HG03469 (cell line): ENCODE measurements at regions not wholly inside any gene's neighbourhood (a gene's known extent, or its start where the extent isn't known, plus 50 kb on each side); places are given as distances from the start of the nearest gene placed in this dataset.
"Not testable (repeated sequence)": the region's sequence is repeated elsewhere in the genome, so short reads cannot be mapped to it uniquely, and the experiment has no call there.

ENCODE experiments used
- ATAC-seq: cut with Tn5 transposase; IDR thresholded peaks from one replicate; pipeline ENCODE4 v1.9.1; 2021; ENCODE audit warnings: mild to moderate bottlenecking, moderate library complexity, moderate number of reproducible peaks; ENCODE audit not compliant: unreplicated experiment

DNA sequence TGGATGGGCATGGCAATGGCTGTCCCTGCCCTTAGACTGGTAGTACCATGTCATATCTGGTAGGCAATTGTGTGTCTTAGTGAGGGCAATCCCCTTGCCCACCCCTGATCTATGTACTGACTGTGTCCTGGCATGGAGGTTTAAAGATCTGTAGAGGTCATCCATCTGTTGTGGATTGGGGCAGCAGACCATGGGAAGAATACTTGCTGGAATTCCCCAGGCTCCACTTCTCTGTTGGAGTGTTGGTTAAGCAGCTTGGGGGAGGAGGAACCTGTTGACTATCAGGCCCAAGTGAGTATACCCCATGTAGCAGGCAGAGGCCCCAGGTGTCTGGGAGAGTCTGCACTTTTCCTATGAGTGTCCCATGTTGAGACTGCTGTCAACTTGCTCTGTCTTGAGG, 246.7 kb upstream of the DIPK2B start:
- no peak for ATAC-seq

DNA sequence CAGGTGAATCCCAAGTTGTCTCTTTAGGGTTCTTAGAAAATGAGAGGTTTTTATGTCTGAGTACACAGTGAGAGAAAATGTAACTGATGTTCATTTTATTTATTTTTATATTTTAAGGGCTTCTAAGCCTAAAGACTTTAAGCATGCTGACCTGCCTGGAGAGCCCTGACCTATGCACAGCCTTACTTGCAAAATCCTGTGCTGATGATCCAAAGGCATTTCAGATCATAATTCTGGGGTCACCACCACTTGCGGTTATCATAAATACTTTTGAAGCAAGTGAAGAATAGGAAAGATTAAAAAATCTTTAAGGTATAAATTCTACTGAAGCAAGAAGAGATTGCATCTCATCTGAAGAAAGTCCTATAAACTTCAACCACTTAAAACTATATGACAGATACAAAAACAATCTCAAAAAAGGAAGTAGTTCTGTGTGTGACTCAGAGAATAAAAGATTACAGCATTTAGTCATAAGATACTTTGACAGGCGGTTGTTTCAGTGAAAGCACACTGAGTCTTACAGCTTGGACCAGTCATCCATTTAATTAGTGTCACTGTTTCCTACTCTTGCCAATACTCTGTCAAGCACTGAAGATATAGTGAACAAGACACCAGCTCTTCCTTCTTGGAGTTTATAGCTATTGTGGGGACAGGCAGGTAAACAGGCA, 245.2 kb upstream of the DIPK2B start:
- ATAC-seq, result no peak

DNA sequence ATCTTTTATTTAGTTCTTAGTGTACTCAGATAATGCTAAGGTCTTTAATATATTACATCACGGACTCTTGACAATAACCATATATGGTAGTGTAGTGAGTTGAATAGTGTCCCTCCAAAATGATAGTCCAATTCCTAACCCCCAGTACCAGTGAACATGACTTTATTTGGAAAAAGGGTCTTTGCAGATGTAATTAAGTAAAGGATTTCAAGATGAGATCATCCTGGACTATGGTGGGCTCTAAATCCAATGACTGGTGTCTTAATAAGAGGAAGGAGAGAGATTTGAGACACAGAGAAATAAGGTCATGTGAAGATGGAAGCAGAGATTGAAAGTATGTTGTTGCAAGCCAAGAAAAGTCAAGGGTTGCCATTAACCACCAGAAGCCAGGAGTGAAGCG, 236.5 kb upstream of the DIPK2B start:
- no peak for ATAC-seq

DNA sequence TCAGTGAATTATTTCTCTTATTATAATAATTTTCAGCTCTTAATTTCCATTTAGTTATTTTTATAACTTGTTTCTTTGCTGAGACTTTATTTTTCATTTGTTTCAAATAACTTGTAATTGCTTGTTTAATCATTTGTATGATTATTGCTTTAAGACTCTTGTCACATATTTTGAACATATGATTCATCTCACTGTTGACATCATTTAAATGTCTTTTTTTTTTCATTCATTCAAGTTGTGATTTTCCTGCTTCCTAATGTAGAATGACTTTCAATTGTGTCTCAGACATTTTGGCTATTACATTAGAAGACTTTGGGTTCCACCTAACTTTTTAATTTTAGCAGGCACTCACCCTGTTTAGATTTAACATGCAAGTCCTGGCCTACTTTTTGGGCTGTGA, 234.8 kb upstream of the DIPK2B start:
- no peak for ATAC-seq

DNA sequence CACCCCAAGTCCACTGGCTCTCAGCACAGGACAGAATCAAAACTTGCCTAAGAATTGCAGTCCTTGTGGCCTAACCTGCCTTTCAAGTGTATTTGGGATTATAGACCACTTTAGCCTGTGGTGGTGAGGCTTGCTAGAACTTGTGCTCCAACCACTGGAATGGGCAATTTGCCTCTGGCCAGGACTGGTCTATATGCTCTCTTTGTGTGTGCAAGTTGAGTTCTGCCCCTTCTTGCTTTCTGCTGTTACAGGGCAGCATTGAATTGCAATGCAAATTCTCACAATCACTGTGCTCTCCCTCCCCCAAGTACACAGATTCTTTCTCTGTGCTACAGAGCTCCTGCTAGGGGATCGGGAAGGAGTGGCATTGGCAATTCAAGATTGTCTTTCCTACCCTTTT, 233.6 kb upstream of the DIPK2B start:
- no peak for ATAC-seq

DNA sequence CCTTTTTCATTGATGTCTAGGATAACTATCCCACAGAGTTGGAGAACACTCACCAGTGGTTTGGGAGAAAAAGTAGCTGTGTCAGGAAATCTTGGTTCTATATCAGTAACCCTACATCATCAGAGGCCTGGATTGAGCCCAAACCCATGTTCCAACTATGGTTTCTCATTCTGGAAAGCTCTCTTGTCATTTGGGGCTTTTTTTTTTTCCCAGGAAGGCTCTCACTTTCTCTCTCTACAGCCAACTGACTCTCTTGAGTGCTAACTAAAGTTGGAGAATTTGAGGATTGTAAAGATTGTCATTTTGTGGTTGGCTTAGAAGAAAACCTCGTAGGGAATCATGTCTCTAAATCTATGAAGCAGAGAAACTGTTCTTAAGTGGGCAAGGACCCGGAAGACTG, 228.2 kb upstream of the DIPK2B start:
- ATAC-seq, result no peak

DNA sequence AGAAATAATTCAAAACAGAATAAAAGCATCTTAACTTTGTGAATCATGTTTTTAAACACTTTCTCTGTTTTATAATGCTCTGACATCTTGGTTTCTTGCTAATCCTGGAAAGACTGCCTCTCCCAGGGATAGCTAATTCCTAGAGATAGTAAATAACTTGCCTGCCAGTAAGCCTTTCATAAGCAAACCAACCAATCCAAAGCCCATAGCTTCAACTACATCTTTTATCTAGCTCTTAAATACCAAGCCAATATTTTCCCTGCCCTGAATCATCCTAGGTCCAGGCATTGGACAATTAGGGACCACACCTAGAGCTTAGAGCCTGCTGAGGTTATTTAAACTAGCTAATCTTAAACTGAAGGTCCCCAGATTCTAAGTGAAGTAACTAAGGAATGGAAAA, 223.7 kb upstream of the DIPK2B start:
- no peak for ATAC-seq

DNA sequence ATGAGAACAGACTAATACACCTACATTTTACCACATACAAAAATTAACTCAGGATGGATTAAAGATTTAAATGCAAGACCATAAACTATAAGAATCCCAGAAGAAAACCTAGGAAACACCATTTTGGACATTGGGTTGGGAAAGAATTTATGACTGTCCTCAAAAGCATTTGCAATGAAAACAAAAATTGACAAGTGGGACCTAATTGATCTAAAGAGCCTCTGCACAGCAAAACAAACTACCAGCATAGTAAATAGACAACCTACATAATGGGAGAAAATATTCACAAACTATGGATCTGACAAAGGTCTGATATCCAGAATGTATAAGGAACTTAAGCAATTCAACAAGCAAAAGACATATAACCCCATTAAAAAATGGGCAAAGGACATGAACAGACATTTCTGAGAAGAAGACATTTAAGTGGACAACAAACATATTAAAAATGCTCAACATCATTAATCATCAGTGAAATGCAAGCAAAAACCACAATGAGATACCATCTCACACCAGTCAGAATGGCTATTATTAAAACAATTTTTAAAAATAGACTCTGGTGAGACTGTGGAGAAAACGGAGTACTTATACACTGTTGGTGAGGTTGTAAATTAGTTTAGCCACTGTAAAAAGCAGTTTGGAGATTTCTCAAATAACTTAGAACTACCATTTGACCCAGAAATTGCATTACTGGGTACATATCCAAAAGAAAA, 221.7 kb upstream of the DIPK2B start:
- no peak for ATAC-seq

- ATAC-seq, result no peak
These were observed 221.1 kb upstream of the DIPK2B start for GRCh38 chrX:45421806-45422205.

DNA sequence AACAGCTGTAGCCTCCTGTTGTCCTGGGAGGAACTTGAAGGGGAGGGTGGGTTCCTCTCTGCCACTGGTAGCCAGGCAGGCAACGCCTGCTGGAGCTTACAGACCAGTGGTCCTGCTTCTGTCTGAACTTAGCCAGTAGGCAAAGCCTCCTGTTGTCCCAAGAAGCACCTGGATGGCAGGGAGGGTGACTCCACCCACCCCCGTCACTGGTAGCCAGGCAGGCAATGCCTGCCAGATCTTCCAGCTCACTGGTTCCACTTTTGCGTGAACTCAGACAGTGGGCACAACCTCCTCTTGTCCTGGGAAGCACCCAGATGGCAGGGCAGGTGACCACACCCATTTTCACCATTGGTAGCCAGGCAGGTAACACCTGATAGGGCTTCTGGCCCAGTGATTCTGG, 203.5 kb upstream of the DIPK2B start:
- no peak for ATAC-seq

GRCh38 chrX:45401923-45402322, 201.2 kb upstream of the DIPK2B start:
- no peak for ATAC-seq

- not testable (repeated sequence) for ATAC-seq
These were observed 200.5 kb upstream of the DIPK2B start for GRCh38 chrX:45400951-45401725.

GRCh38 chrX:45400027-45400779, 199.5 kb upstream of the DIPK2B start:
- ATAC-seq, result no peak

- ATAC-seq, result no peak
These were observed 185.1 kb upstream of the DIPK2B start for GRCh38 chrX:45385757-45386156.

DNA sequence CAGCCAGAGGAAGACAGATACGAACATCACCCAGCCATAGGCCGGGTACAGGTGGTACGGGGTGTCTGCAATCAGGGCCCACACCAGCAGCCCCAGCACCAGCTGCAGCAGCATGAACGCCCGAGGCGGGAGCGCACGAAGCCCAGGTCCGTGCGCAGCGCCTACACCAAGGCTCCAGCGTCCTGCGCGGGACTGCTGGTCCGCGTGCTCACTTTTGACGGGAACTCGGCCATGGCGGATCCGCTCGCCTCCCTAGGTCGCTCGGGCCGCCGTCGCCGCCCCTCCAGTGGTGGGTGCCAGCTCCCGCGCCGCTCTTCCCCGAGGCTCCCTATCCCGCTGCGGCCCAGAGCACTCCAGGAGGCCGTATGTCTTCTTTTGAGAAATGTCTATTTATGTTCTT, 181.2 kb upstream of the DIPK2B start:
- ATAC-seq, result no peak

DNA sequence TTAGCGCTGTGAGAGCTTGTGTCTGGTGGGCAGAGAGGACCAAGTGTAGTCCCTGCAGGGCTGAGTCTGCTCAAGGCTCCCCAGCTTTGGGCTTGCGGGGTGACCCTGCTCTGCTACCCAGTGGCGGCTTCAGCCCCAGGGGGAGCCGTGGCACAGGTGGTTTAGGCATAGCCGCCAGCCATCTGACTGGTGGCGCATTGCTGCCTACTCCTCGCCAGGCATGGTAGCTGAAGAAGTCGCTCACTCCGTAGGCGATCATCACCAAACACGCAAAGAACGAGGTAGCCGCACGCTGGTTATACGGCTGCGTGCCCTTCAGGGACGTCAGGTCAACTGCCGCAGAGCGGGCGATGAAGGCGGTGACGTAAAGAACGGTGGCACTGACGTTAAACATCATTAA, 180.7 kb upstream of the DIPK2B start:
- ATAC-seq, result no peak

GRCh38 chrX:45379236-45379635, 178.6 kb upstream of the DIPK2B start:
- no peak for ATAC-seq

- no peak for ATAC-seq
These were observed 171.5 kb upstream of the DIPK2B start for GRCh38 chrX:45372151-45372550.

GRCh38 chrX:45368705-45369104, 168.0 kb upstream of the DIPK2B start:
- ATAC-seq, result no peak

- ATAC-seq, result no peak
These were observed 162.9 kb upstream of the DIPK2B start for GRCh38 chrX:45363596-45363995.

GRCh38 chrX:45360571-45360970, 159.9 kb upstream of the DIPK2B start:
- no peak for ATAC-seq
